ENCODE measurements at regions not wholly inside any gene's neighbourhood (a gene's known extent, or its start where the extent isn't known, plus 50 kb on each side); places are given as distances from the start of the nearest gene placed in this dataset.

- H3K9me3 ChIP-seq: no peaks in the 10 kb centered on the region
- no peak overlapping the region for H3K4me3 ChIP-seq
- DNase-seq (no peak), ATAC-seq (no peak)
- H3K4me1 ChIP-seq: no peaks in the 10 kb centered on the region
- H3K36me3 ChIP-seq: no peaks in the 10 kb centered on the region
- no peak overlapping the region for H3K27ac ChIP-seq
- intact Hi-C loops (cut with DNase I; ENCODE audit: low total_unique reads) (no loop called here), in situ Hi-C loops (cut with MboI; ENCODE audit: low sequenced_read_pairs in 4 of 4) (no loop called here)
- H3K27me3 ChIP-seq: peaks cover 0 to 4% (median 0%) of the 10 kb centered on the region in 3 donors
- TF ChIP-seq POLR2A (IDR thresholded peaks at IDR 0.05) (no peak), CTCF (IDR thresholded peaks at IDR 0.05 in 4 of 5, conservative IDR thresholded peaks at IDR 0.05 in 1 of 5) (no peak)
These were observed 94.3 kb downstream of the IRX2 start for GRCh38 chr5:2657151-2657550.

- Histone ChIP-seq H3K4me3 (no peak overlapping the region), H3K36me3 (no peaks in the 10 kb centered on the region), H3K27me3 (peaks cover 0 to 4% (median 0%) of the 10 kb centered on the region in 3 donors), H3K4me1 (no peaks in the 10 kb centered on the region), H3K9me3 (no peaks in the 10 kb centered on the region), H3K27ac (no peak overlapping the region)
- in situ Hi-C loops (cut with MboI; ENCODE audit: low sequenced_read_pairs in 4 of 4) (no loop called here), intact Hi-C loops (cut with DNase I; ENCODE audit: low total_unique reads) (no loop called here)
- TF ChIP-seq CTCF (IDR thresholded peaks at IDR 0.05 in 4 of 5, conservative IDR thresholded peaks at IDR 0.05 in 1 of 5) (no peak), POLR2A (IDR thresholded peaks at IDR 0.05) (no peak)
- ATAC-seq (no peak), DNase-seq (no peak)
These were observed 95.3 kb downstream of the IRX2 start for GRCh38 chr5:2656206-2656605.

DNA sequence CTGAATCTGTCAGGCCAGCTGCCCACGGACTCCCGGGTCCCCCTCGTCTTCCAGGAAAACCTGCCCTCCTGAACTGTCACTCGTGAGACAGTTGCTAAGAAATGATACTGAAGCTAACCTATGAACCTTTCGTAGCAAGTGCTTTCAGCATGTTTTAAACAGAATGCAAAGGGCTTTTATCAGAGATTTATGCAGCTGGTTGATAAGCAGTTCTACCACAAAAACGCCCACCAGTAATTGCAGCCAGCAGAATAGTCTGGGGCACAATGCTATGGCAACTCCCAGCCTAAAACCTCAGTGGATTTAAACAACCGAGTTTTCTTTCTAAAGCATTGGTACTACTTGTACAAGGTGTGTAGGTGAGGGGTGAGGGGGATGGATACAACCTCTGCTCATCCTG lies 97.5 kb downstream of the IRX2 start:
- Histone ChIP-seq H3K9me3 (no peaks in the 10 kb centered on the region), H3K4me3 (no peak overlapping the region), H3K27ac (no peak overlapping the region), H3K4me1 (no peaks in the 10 kb centered on the region), H3K36me3 (no peaks in the 10 kb centered on the region), H3K27me3 (peaks cover 0 to 4% (median 0%) of the 10 kb centered on the region in 3 donors)
- TF ChIP-seq POLR2A (IDR thresholded peaks at IDR 0.05) (no peak), CTCF (IDR thresholded peaks at IDR 0.05 in 4 of 5, conservative IDR thresholded peaks at IDR 0.05 in 1 of 5) (no peak)
- DNase-seq (no peak), ATAC-seq (no peak)
- in situ Hi-C loops (cut with MboI; ENCODE audit: low sequenced_read_pairs in 4 of 4): no loop called here
- intact Hi-C loops (cut with DNase I; ENCODE audit: low total_unique reads): no loop called here

- Histone ChIP-seq H3K4me3 (no peak overlapping the region), H3K27me3 (no peaks in the 10 kb centered on the region), H3K9me3 (no peaks in the 10 kb centered on the region), H3K27ac (no peak overlapping the region), H3K36me3 (no peaks in the 10 kb centered on the region), H3K4me1 (no peaks in the 10 kb centered on the region)
- intact Hi-C loops (cut with DNase I; ENCODE audit: low total_unique reads) (no loop called here), in situ Hi-C loops (cut with MboI; ENCODE audit: low sequenced_read_pairs in 4 of 4) (no loop called here)
- ATAC-seq (no peak), DNase-seq (no peak)
- TF ChIP-seq CTCF (IDR thresholded peaks at IDR 0.05 in 4 of 5, conservative IDR thresholded peaks at IDR 0.05 in 1 of 5): no peak
- no peak for TF ChIP-seq POLR2A (IDR thresholded peaks at IDR 0.05)
These were observed 100.4 kb downstream of the IRX2 start for GRCh38 chr5:2651116-2651515.

GRCh38 chr5:2642684-2643345 lies 108.7 kb downstream of the IRX2 start:
- ATAC-seq (no peak), DNase-seq (no peak)
- intact Hi-C loops (cut with DNase I; ENCODE audit: low total_unique reads): no loop called here
- Histone ChIP-seq H3K4me3 (no peak overlapping the region), H3K27me3 (no peaks in the 10 kb centered on the region), H3K27ac (no peak overlapping the region), H3K36me3 (no peaks in the 10 kb centered on the region), H3K4me1 (no peaks in the 10 kb centered on the region), H3K9me3 (no peaks in the 10 kb centered on the region)
- in situ Hi-C loops (cut with MboI; ENCODE audit: low sequenced_read_pairs in 4 of 4): no loop called here
- no peak for TF ChIP-seq CTCF (IDR thresholded peaks at IDR 0.05 in 4 of 5, conservative IDR thresholded peaks at IDR 0.05 in 1 of 5)
- no peak for TF ChIP-seq POLR2A (IDR thresholded peaks at IDR 0.05)
